ENCODE measurements at regions not wholly inside any gene's neighbourhood (a gene's known extent, or its start where the extent isn't known, plus 50 kb on each side); places are given as distances from the start of the nearest gene placed in this dataset.

DNA sequence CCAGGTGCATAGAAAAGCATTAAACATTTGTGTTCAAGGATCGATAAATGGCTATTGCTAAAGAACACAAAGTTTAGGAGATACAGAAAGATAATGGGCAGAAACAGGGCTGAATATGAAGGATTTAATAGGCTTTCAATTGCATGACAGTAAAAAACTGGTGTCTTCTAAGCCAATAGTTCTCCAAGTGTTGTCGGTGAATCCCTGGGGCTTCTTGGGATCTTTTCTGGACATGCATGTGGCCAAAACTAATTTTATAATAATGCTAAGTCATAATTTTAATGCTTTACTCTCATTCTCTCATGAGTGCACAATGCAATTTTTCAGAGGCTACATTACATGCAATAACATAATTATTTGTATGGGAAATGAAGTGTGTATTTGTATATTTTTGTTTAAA lies 521.1 kb upstream of the ANKRD30A start:
- Histone ChIP-seq H3K79me1 (ENCODE audit: low read length) (no peaks in the 10 kb centered on the region), H3K4me1 (ENCODE audit: control insufficient read depth, low read depth, low read length) (no peaks in the 10 kb centered on the region), H2BK120ac (ENCODE audit: low read depth, low read length) (no peak overlapping the region), H4K8ac (ENCODE audit: low read depth, low read length) (no peak overlapping the region), H3K27me3 (ENCODE audit: insufficient read depth, low read length, poor library complexity) (no peaks in the 10 kb centered on the region), H3K18ac (ENCODE audit: low read length) (no peak overlapping the region), H3K9ac (ENCODE audit: low read length) (no peak overlapping the region), H2BK5ac (ENCODE audit: low read length) (no peak overlapping the region), H4K5ac (ENCODE audit: low read length) (no peak overlapping the region), H2BK15ac (replicated peaks; ENCODE audit: low read depth) (no peak overlapping the region), H3K4me3 (ENCODE audit: low read length) (no peak overlapping the region), H3K27ac (ENCODE audit: low read depth, low read length) (no peak overlapping the region), H3K56ac (ENCODE audit: low read length) (no peak overlapping the region), H3K23ac (ENCODE audit: low read length) (no peak overlapping the region), H3K79me2 (ENCODE audit: control insufficient read depth, insufficient read depth, low read length) (no peaks in the 10 kb centered on the region), H3K36me3 (ENCODE audit: control insufficient read depth, insufficient read depth, low read length) (no peaks in the 10 kb centered on the region), H3K4me2 (ENCODE audit: low read length) (no peak overlapping the region), H2AK5ac (ENCODE audit: low read length) (no peak overlapping the region), H3K4ac (ENCODE audit: low read depth, low read length) (no peak overlapping the region)
- no peak for DNase-seq
- no CpG with 5 or more reads among the region's 2 CpGs for WGBS (ENCODE audit: extremely low coverage, insufficient coverage, low lambda C conversion rate)

DNA sequence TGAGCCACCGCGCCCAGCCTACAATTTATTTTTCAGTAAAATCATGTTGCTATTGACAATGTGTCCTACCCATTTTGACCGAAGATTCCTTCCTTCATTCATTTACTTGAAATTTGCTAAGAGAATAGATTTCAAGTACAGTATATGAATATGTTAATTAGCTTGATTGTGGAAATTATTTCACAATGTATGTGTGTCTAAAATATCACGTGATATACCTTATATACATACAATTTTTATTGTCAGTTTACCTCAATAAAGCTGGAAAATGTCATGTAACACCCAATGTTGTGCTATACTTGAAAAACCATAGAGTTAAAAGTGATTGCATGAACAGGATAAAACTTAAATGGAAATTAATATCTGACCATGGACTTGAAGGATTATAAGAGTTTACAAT lies 521.7 kb upstream of the ANKRD30A start:
- Histone ChIP-seq H3K4me3 (ENCODE audit: low read length) (no peak overlapping the region), H2BK15ac (replicated peaks; ENCODE audit: low read depth) (no peak overlapping the region), H3K9ac (ENCODE audit: low read length) (no peak overlapping the region), H3K56ac (ENCODE audit: low read length) (no peak overlapping the region), H3K4me2 (ENCODE audit: low read length) (no peak overlapping the region), H4K5ac (ENCODE audit: low read length) (no peak overlapping the region), H3K27me3 (ENCODE audit: insufficient read depth, low read length, poor library complexity) (no peaks in the 10 kb centered on the region), H3K27ac (ENCODE audit: low read depth, low read length) (no peak overlapping the region), H3K18ac (ENCODE audit: low read length) (no peak overlapping the region), H3K4ac (ENCODE audit: low read depth, low read length) (no peak overlapping the region), H3K4me1 (ENCODE audit: control insufficient read depth, low read depth, low read length) (no peaks in the 10 kb centered on the region), H3K36me3 (ENCODE audit: control insufficient read depth, insufficient read depth, low read length) (no peaks in the 10 kb centered on the region), H3K23ac (ENCODE audit: low read length) (no peak overlapping the region), H2BK120ac (ENCODE audit: low read depth, low read length) (no peak overlapping the region), H3K79me2 (ENCODE audit: control insufficient read depth, insufficient read depth, low read length) (no peaks in the 10 kb centered on the region), H3K79me1 (ENCODE audit: low read length) (no peaks in the 10 kb centered on the region), H2AK5ac (ENCODE audit: low read length) (no peak overlapping the region), H2BK5ac (ENCODE audit: low read length) (no peak overlapping the region), H4K8ac (ENCODE audit: low read depth, low read length) (no peak overlapping the region)
- no peak for DNase-seq
- no CpG with 5 or more reads among the region's 4 CpGs for WGBS (ENCODE audit: extremely low coverage, insufficient coverage, low lambda C conversion rate)

DNA sequence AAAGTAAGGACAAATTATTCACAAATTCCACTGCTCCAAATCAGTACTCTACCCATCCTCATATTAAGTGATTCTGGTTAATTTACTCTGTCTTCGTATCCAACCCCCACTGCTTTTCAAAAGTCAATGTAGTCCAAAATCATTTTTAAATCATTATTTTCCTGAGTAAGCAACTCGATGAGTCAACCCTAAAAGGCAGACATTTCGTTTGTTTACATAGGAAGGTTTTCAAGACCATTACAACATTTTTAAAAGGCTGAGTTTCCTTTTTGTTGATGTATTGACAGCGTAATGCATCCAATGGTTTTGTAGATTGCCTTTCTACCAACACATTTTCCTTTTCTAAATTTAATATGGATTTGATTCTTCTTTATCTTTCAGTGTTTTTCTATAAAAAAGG lies 523.0 kb upstream of the ANKRD30A start:
- H3K4me2 ChIP-seq (ENCODE audit: low read length), result no peak overlapping the region
- H4K8ac ChIP-seq (ENCODE audit: low read depth, low read length), result no peak overlapping the region
- no peak overlapping the region for H2BK5ac ChIP-seq (ENCODE audit: low read length)
- H3K36me3 ChIP-seq (ENCODE audit: control insufficient read depth, insufficient read depth, low read length), result no peaks in the 10 kb centered on the region
- H3K4me3 ChIP-seq (ENCODE audit: low read length), result no peak overlapping the region
- no peak overlapping the region for H3K27ac ChIP-seq (ENCODE audit: low read depth, low read length)
- no peak for DNase-seq
- no peaks in the 10 kb centered on the region for H3K27me3 ChIP-seq (ENCODE audit: insufficient read depth, low read length, poor library complexity)
- H2BK15ac ChIP-seq (replicated peaks; ENCODE audit: low read depth), result no peak overlapping the region
- H3K79me1 ChIP-seq (ENCODE audit: low read length), result no peaks in the 10 kb centered on the region
- H2AK5ac ChIP-seq (ENCODE audit: low read length), result no peak overlapping the region
- no CpG with 5 or more reads among the region's 4 CpGs for WGBS (ENCODE audit: extremely low coverage, insufficient coverage, low lambda C conversion rate)
- H3K79me2 ChIP-seq (ENCODE audit: control insufficient read depth, insufficient read depth, low read length), result no peaks in the 10 kb centered on the region
- no peak overlapping the region for H3K23ac ChIP-seq (ENCODE audit: low read length)
- H3K9ac ChIP-seq (ENCODE audit: low read length), result no peak overlapping the region
- H3K56ac ChIP-seq (ENCODE audit: low read length), result no peak overlapping the region
- no peaks in the 10 kb centered on the region for H3K4me1 ChIP-seq (ENCODE audit: control insufficient read depth, low read depth, low read length)
- H2BK120ac ChIP-seq (ENCODE audit: low read depth, low read length), result no peak overlapping the region
- H3K4ac ChIP-seq (ENCODE audit: low read depth, low read length), result no peak overlapping the region
- H4K5ac ChIP-seq (ENCODE audit: low read length), result no peak overlapping the region
- H3K18ac ChIP-seq (ENCODE audit: low read length), result no peak overlapping the region

DNA sequence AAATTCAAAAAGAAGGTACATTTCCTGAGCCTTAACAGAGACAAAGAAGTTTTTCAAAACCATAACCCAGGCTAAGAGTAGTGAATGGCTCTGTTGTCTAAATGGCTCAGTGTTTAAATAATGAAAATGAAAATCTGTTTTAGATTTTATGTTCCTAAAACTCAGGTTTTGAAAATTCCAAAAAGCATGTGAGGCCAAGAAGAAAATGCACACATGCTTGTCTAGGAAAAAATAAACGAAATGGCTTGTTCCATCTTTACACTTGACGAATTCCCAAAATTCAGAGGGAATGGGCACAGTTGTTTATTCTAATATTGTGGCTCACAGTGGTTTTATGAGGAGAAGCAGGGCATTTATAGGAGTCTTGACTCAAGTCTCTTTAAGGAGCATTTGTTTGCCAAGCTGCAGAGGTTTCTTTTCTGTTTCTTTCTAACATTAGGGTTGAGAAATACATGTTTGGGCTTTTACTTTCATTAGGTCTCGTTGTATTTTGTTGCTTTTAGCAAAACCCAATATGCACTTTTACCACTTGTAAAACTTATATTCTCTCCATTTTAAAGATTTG lies 527.6 kb upstream of the ANKRD30A start:
- H3K4ac ChIP-seq (ENCODE audit: low read depth, low read length), result no peak overlapping the region
- H3K4me1 ChIP-seq (ENCODE audit: control insufficient read depth, low read depth, low read length), result peaks cover under 1% of the 10 kb centered on the region
- no peaks in the 10 kb centered on the region for H3K36me3 ChIP-seq (ENCODE audit: control insufficient read depth, insufficient read depth, low read length)
- H3K79me2 ChIP-seq (ENCODE audit: control insufficient read depth, insufficient read depth, low read length), result no peaks in the 10 kb centered on the region
- WGBS (ENCODE audit: extremely low coverage, insufficient coverage, low lambda C conversion rate), result no CpG with 5 or more reads among the region's 3 CpGs
- no peak overlapping the region for H4K5ac ChIP-seq (ENCODE audit: low read length)
- no peaks in the 10 kb centered on the region for H3K79me1 ChIP-seq (ENCODE audit: low read length)
- no peaks in the 10 kb centered on the region for H3K27me3 ChIP-seq (ENCODE audit: insufficient read depth, low read length, poor library complexity)
- no peak overlapping the region for H3K4me3 ChIP-seq (ENCODE audit: low read length)
- H2BK5ac ChIP-seq (ENCODE audit: low read length), result no peak overlapping the region
- no peak overlapping the region for H3K56ac ChIP-seq (ENCODE audit: low read length)
- H2BK15ac ChIP-seq (replicated peaks; ENCODE audit: low read depth), result no peak overlapping the region
- no peak overlapping the region for H4K8ac ChIP-seq (ENCODE audit: low read depth, low read length)
- no peak overlapping the region for H2AK5ac ChIP-seq (ENCODE audit: low read length)
- no peak overlapping the region for H3K23ac ChIP-seq (ENCODE audit: low read length)
- no peak overlapping the region for H3K9ac ChIP-seq (ENCODE audit: low read length)
- no peak overlapping the region for H2BK120ac ChIP-seq (ENCODE audit: low read depth, low read length)
- no peak for DNase-seq
- no peak overlapping the region for H3K18ac ChIP-seq (ENCODE audit: low read length)
- H3K27ac ChIP-seq (ENCODE audit: low read depth, low read length), result no peak overlapping the region
- no peak overlapping the region for H3K4me2 ChIP-seq (ENCODE audit: low read length)

DNA sequence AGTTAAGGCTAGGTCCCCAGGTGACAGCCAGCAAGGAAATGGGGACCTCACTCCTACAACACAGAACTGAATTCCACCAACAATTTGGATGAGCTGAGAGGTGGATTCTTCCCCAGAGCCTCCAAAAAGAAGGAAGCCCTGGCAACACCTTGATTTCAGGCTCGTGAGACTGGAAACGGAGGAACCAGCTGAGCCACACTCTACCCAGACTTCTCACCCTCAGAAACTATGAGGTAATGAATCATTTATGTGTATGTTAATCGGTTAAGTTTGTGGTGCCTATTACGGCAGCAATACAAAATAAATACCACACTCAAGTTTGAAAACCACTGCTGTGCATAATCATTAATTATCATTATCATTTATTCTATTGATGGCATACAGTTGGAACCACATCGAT lies 532.4 kb upstream of the ANKRD30A start:
- H3K79me1 ChIP-seq (ENCODE audit: low read length), result no peaks in the 10 kb centered on the region
- H4K8ac ChIP-seq (ENCODE audit: low read depth, low read length), result no peak overlapping the region
- H3K4me1 ChIP-seq (ENCODE audit: control insufficient read depth, low read depth, low read length), result peaks cover 2% of the 10 kb centered on the region
- DNase-seq, result peak; percentile 36
- no peak overlapping the region for H2AK5ac ChIP-seq (ENCODE audit: low read length)
- no peak overlapping the region for H3K4me2 ChIP-seq (ENCODE audit: low read length)
- H3K4ac ChIP-seq (ENCODE audit: low read depth, low read length), result no peak overlapping the region
- peak overlapping the region; percentile 17 for H3K23ac ChIP-seq (ENCODE audit: low read length)
- H2BK15ac ChIP-seq (replicated peaks; ENCODE audit: low read depth), result no peak overlapping the region
- no peak overlapping the region for H3K56ac ChIP-seq (ENCODE audit: low read length)
- WGBS (ENCODE audit: extremely low coverage, insufficient coverage, low lambda C conversion rate), result no CpG with 5 or more reads among the region's 5 CpGs
- no peak overlapping the region for H3K18ac ChIP-seq (ENCODE audit: low read length)
- no peak overlapping the region for H4K5ac ChIP-seq (ENCODE audit: low read length)
- H3K27me3 ChIP-seq (ENCODE audit: insufficient read depth, low read length, poor library complexity), result no peaks in the 10 kb centered on the region
- H3K79me2 ChIP-seq (ENCODE audit: control insufficient read depth, insufficient read depth, low read length), result no peaks in the 10 kb centered on the region
- no peak overlapping the region for H2BK120ac ChIP-seq (ENCODE audit: low read depth, low read length)
- no peak overlapping the region for H3K9ac ChIP-seq (ENCODE audit: low read length)
- no peaks in the 10 kb centered on the region for H3K36me3 ChIP-seq (ENCODE audit: control insufficient read depth, insufficient read depth, low read length)
- no peak overlapping the region for H3K4me3 ChIP-seq (ENCODE audit: low read length)
- no peak overlapping the region for H3K27ac ChIP-seq (ENCODE audit: low read depth, low read length)
- no peak overlapping the region for H2BK5ac ChIP-seq (ENCODE audit: low read length)

DNA sequence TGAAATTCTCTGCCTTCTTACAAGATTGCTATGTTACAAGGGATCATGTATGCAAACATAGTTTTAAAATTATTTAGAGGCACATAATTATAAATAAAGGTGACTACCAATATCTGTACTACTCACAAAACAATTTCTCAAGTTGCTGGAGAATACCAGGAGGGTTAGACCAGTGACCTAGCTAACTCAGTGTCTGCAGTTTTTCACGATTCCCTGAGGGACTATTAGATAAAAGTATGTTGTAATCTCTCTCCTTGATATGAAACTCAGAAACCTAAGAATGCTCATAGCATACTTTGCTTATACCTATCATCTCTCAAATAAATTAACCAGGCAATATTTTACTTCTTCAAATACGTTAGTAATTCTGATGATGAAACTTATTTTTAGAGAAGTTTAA lies 534.0 kb upstream of the ANKRD30A start:
- Histone ChIP-seq H3K79me2 (ENCODE audit: control insufficient read depth, insufficient read depth, low read length) (no peaks in the 10 kb centered on the region), H3K79me1 (ENCODE audit: low read length) (no peaks in the 10 kb centered on the region), H3K56ac (ENCODE audit: low read length) (no peak overlapping the region), H3K18ac (ENCODE audit: low read length) (no peak overlapping the region), H3K4me1 (ENCODE audit: control insufficient read depth, low read depth, low read length) (peaks cover 2% of the 10 kb centered on the region), H3K23ac (ENCODE audit: low read length) (no peak overlapping the region), H3K27ac (ENCODE audit: low read depth, low read length) (no peak overlapping the region), H2BK5ac (ENCODE audit: low read length) (no peak overlapping the region), H3K27me3 (ENCODE audit: insufficient read depth, low read length, poor library complexity) (no peaks in the 10 kb centered on the region), H2AK5ac (ENCODE audit: low read length) (no peak overlapping the region), H4K5ac (ENCODE audit: low read length) (no peak overlapping the region), H3K9ac (ENCODE audit: low read length) (no peak overlapping the region), H2BK120ac (ENCODE audit: low read depth, low read length) (no peak overlapping the region), H3K4me3 (ENCODE audit: low read length) (no peak overlapping the region), H3K4ac (ENCODE audit: low read depth, low read length) (no peak overlapping the region), H3K4me2 (ENCODE audit: low read length) (no peak overlapping the region), H2BK15ac (replicated peaks; ENCODE audit: low read depth) (no peak overlapping the region), H3K36me3 (ENCODE audit: control insufficient read depth, insufficient read depth, low read length) (no peaks in the 10 kb centered on the region), H4K8ac (ENCODE audit: low read depth, low read length) (no peak overlapping the region)
- no CpG with 5 or more reads among the region's 2 CpGs for WGBS (ENCODE audit: extremely low coverage, insufficient coverage, low lambda C conversion rate)
- no peak for DNase-seq
